Osteoblast (primary cell): ENCODE measurements at regions not wholly inside any gene's neighbourhood (a gene's known extent, or its start where the extent isn't known, plus 50 kb on each side); places are given as distances from the start of the nearest gene placed in this dataset.

Experiments
- DNase-seq: peaks from one replicate; pipeline ENCODE4 v3.0.0; 2011; ENCODE audit warnings: low spot score, mixed read lengths; ENCODE audit not compliant: insufficient read length; ENCODE audit errors: missing footprints
- H2AFZ ChIP-seq: 2 replicates; pipeline ENCODE4 v1.6.0; 2011; ENCODE audit warnings: mild to moderate bottlenecking, low read length
- H3K27ac ChIP-seq: 2 replicates; pipeline ENCODE4 v1.5.1; 2011; ENCODE audit warnings: mild to moderate bottlenecking, low read depth, low read length, moderate library complexity
- H3K27me3 ChIP-seq: 2 replicates; pipeline ENCODE4 v1.6.0; 2012; ENCODE audit warnings: mild to moderate bottlenecking, control low read depth, inconsistent platforms, low read length, moderate library complexity; ENCODE audit not compliant: insufficient read depth
- H3K36me3 ChIP-seq: 2 replicates; pipeline ENCODE4 v1.5.1; 2011; ENCODE audit warnings: mild to moderate bottlenecking, low read length, control low read depth, moderate library complexity; ENCODE audit not compliant: insufficient read depth
- H3K4me1 ChIP-seq: 2 replicates; pipeline ENCODE4 v1.5.1; 2011; ENCODE audit warnings: mild to moderate bottlenecking, low read length, control low read depth, moderate library complexity; ENCODE audit not compliant: insufficient read depth
- H3K4me2 ChIP-seq: 2 replicates; pipeline ENCODE4 v1.6.0; 2011; ENCODE audit warnings: mild to moderate bottlenecking, low read length; ENCODE audit not compliant: insufficient read depth
- H3K4me3 ChIP-seq: fragments of 200-600 bp; sonication (generic); 3 replicates; pipeline ENCODE4 v1.5.1; 2012; ENCODE audit warnings: mild to moderate bottlenecking, low read length, inconsistent platforms; ENCODE audit not compliant: insufficient read depth
- H3K79me2 ChIP-seq: 2 replicates; pipeline ENCODE4 v1.6.0; 2012; ENCODE audit warnings: mild to moderate bottlenecking, low read length, control low read depth, inconsistent platforms; ENCODE audit not compliant: insufficient read depth
- H3K9me3 ChIP-seq: 2 replicates; pipeline ENCODE4 v1.5.1; 2011; ENCODE audit warnings: low read depth, low read length, control low read depth
- H4K20me1 ChIP-seq: 2 replicates; pipeline ENCODE4 v1.6.0; 2012; ENCODE audit warnings: mild to moderate bottlenecking, low read length, control low read depth; ENCODE audit not compliant: insufficient read depth
- TF ChIP-seq, protein P1 (sequence below): IDR thresholded peaks from 2 replicates; pipeline ENCODE4 v1.5.1; 2011; ENCODE audit warnings: mild to moderate bottlenecking, low read depth, low read length, moderate library complexity; ENCODE audit errors: extremely low read depth

DNA sequence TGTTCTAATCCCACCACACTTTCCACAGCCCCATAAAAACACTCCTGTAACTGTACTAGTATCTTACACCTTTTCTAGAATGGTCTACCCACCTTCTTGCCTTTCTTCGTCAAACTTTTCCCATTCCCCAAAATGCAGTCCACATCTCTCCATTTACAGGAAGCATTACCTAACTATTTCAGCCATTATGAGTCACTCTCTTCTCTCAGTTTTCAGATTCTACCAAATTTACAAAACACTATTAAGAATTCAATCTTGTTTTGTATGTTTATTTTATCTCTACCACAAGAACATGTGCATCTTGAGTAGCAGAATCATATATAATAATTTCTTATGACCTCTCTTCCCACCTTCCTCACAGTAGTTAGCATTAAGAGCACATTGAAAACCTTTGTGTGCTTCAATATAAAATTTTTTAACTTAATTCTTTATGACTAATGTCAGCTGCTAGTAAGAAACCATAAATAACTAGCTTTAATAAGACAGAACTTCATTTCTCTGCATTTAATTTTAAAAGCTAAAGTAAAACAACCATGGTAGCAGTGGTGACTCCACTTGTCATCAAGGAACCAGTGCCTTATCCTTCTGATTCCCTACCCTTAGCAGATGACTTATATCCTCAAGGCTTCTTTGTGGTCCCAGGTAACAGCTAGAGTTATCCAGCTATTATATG lies 56.6 kb upstream of the MAP2 start:
- Histone ChIP-seq H3K4me2 (no peak overlapping the region), H2AFZ (no peak overlapping the region), H3K27ac (no peak overlapping the region), H3K4me1 (peaks cover 16% of the 10 kb centered on the region), H3K9me3 (no peaks in the 10 kb centered on the region), H3K4me3 (no peak overlapping the region), H3K36me3 (no peaks in the 10 kb centered on the region), H3K27me3 (no peaks in the 10 kb centered on the region), H4K20me1 (no peaks in the 10 kb centered on the region), H3K79me2 (no peaks in the 10 kb centered on the region)
- peak; percentile 21 for DNase-seq
- TF ChIP-seq, protein P1, sequence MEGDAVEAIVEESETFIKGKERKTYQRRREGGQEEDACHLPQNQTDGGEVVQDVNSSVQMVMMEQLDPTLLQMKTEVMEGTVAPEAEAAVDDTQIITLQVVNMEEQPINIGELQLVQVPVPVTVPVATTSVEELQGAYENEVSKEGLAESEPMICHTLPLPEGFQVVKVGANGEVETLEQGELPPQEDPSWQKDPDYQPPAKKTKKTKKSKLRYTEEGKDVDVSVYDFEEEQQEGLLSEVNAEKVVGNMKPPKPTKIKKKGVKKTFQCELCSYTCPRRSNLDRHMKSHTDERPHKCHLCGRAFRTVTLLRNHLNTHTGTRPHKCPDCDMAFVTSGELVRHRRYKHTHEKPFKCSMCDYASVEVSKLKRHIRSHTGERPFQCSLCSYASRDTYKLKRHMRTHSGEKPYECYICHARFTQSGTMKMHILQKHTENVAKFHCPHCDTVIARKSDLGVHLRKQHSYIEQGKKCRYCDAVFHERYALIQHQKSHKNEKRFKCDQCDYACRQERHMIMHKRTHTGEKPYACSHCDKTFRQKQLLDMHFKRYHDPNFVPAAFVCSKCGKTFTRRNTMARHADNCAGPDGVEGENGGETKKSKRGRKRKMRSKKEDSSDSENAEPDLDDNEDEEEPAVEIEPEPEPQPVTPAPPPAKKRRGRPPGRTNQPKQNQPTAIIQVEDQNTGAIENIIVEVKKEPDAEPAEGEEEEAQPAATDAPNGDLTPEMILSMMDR, result no peak

DNA sequence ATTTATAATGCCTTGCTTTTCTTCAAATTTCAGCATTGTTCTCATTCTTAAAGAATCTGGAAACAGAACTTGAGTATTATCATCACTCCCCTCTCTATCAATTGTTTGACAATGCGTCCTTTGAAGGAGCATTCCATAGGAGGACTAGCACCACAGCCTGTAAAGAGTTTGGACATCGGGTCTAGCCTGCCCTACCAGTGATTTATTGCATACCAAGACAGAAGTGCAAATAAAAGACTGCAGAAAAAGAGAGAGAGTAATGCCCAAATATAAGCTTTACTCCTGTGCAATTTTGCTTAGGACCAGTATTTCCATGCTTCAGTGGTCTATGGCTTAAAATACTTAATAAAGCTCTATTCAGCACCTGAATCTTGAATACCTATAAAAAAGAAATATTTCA lies 55.4 kb upstream of the MAP2 start:
- no peaks in the 10 kb centered on the region for H3K9me3 ChIP-seq
- peaks cover 16% of the 10 kb centered on the region for H3K4me1 ChIP-seq
- H3K27me3 ChIP-seq, result no peaks in the 10 kb centered on the region
- TF ChIP-seq, protein P1, result no peak
- DNase-seq, result no peak
- H2AFZ ChIP-seq, result no peak overlapping the region
- no peaks in the 10 kb centered on the region for H3K79me2 ChIP-seq
- H3K4me3 ChIP-seq, result no peak overlapping the region
- H3K4me2 ChIP-seq, result peak overlapping the region; percentile 1
- no peak overlapping the region for H3K27ac ChIP-seq
- H3K36me3 ChIP-seq, result no peaks in the 10 kb centered on the region
- no peaks in the 10 kb centered on the region for H4K20me1 ChIP-seq

DNA sequence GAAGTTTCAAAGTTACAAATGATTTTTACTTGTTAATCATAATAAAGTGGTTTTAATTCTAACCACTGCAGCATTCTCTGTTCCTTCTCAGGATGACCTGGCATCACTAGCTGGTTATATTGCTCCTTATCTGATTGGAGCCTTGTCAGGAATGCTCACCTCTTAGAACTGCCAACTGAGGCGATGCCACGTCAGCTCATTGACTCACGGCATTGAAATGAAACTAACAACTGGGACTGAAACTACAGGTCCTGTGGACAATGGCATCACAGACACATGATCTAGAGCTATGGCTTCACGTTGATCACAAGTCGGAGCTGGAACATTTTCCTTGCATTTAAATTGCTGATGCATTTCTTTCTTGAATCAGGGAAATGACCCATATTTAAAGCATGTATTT lies 54.9 kb upstream of the MAP2 start:
- no peak overlapping the region for H2AFZ ChIP-seq

DNA sequence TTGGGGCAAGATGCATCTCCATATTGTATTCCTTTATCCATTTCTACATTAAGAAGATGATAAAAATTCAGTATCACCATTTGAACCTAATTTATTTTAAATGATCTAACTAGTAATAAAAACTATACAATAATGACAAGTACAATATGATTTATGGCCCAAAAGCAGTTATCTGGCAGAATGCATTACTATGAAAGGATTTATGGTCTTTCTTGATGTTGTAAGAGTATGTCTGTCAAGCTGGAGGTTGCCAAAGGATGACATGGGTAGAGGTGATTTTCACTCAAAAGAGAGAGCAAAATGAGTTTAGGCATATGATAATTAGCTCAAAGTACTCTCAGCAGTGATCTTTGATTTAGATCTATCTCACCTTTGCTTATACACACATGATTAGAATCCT lies 54.2 kb upstream of the MAP2 start:
- Histone ChIP-seq H3K36me3 (no peaks in the 10 kb centered on the region), H3K9me3 (no peaks in the 10 kb centered on the region), H3K79me2 (no peaks in the 10 kb centered on the region), H2AFZ (no peak overlapping the region), H3K4me3 (no peak overlapping the region), H4K20me1 (no peaks in the 10 kb centered on the region), H3K4me1 (peaks cover 16% of the 10 kb centered on the region), H3K4me2 (no peak overlapping the region), H3K27me3 (no peaks in the 10 kb centered on the region), H3K27ac (no peak overlapping the region)
- DNase-seq, result no peak
- TF ChIP-seq, protein P1, result no peak

More for the DNA sequence above, 54.9 kb upstream of the MAP2 start:
- TF ChIP-seq, protein P1, result no peak
- Histone ChIP-seq H3K36me3 (no peaks in the 10 kb centered on the region), H3K4me1 (peaks cover 16% of the 10 kb centered on the region), H3K27me3 (no peaks in the 10 kb centered on the region), H3K9me3 (no peaks in the 10 kb centered on the region), H3K4me3 (no peak overlapping the region), H3K27ac (no peak overlapping the region), H3K79me2 (no peaks in the 10 kb centered on the region), H4K20me1 (no peaks in the 10 kb centered on the region), H3K4me2 (peak overlapping the region; percentile 31)
- peak; percentile 25 for DNase-seq
